SK-N-SH treated with all-trans-retinoic acid at 6 μM for 48 hours (cell line): ENCODE measurements at regions not wholly inside any gene's neighbourhood (a gene's known extent, or its start where the extent isn't known, plus 50 kb on each side); places are given as distances from the start of the nearest gene placed in this dataset.

Experiments
- ATAC-seq: fragments of 200-7000 bp; cut with Tn5 transposase; 3 replicates; pipeline ENCODE4 v1.9.1; 2020; ENCODE audit warnings: mild to moderate bottlenecking, moderate library complexity
- ARNTL ChIP-seq: fragments of 450-650 bp; formaldehyde crosslinking; IDR thresholded peaks from 2 replicates; pipeline ENCODE4 v1.5.0; 2020; ENCODE audit warnings: low read depth, mild to moderate bottlenecking, moderate library complexity, borderline replicate concordance
- BACH2 ChIP-seq: fragments of 250-450 bp; sonication (Bioruptor Pico); IDR thresholded peaks from 2 replicates; pipeline ENCODE4 v1.9.0; 2021; ENCODE audit warnings: mild to moderate bottlenecking, borderline replicate concordance
- CREB5 ChIP-seq: fragments of 250-450 bp; sonication (Bioruptor Pico); IDR thresholded peaks from 2 replicates; pipeline ENCODE4 v1.5.1; 2020; ENCODE audit warnings: low read depth, mild to moderate bottlenecking, moderate library complexity
- CSDC2 ChIP-seq: fragments of 250-450 bp; sonication (Bioruptor Pico); IDR thresholded peaks from 2 replicates; pipeline ENCODE4 v1.5.0; 2020; ENCODE audit warnings: mild to moderate bottlenecking, moderate library complexity
- CSRNP3 ChIP-seq: fragments of 250-450 bp; sonication (Bioruptor Pico); IDR thresholded peaks from 2 replicates; pipeline ENCODE4 v1.5.1; 2021; ENCODE audit warnings: mild to moderate bottlenecking, moderate library complexity
- ESRRG ChIP-seq: fragments of 250-450 bp; sonication (Bioruptor Pico); IDR thresholded peaks from 2 replicates; pipeline ENCODE4 v1.6.1; 2021; ENCODE audit warnings: mild to moderate bottlenecking
- GLIS3 ChIP-seq: fragments of 250-450 bp; sonication (Bioruptor Pico); IDR thresholded peaks from 2 replicates; pipeline ENCODE4 v1.5.0; 2020; ENCODE audit warnings: mild to moderate bottlenecking, moderate library complexity
- ISL1 ChIP-seq: fragments of 250-450 bp; sonication (Bioruptor Pico); IDR thresholded peaks from 2 replicates; pipeline ENCODE4 v2.1.2; 2022; ENCODE audit warnings: mild to moderate bottlenecking, moderate library complexity
- OSR1 ChIP-seq: fragments of 250-450 bp; sonication (Bioruptor Pico); IDR thresholded peaks from 2 replicates; pipeline ENCODE4 v1.8.0; 2022; ENCODE audit warnings: moderate library complexity, mild to moderate bottlenecking, inconsistent platforms
- POU6F1 ChIP-seq: fragments of 250-450 bp; sonication (Bioruptor Pico); IDR thresholded peaks from 2 replicates; pipeline ENCODE4 v1.8.0; 2021; ENCODE audit warnings: low read depth, mild to moderate bottlenecking, moderate library complexity, borderline replicate concordance
- PPARA ChIP-seq: fragments of 250-450 bp; sonication (Bioruptor Pico); IDR thresholded peaks from 2 replicates; pipeline ENCODE4 v1.5.0; 2020; ENCODE audit warnings: mild to moderate bottlenecking, borderline replicate concordance
- RARB ChIP-seq: fragments of 250-450 bp; sonication (Bioruptor Pico); IDR thresholded peaks from 2 replicates; pipeline ENCODE4 v1.8.0; 2021; ENCODE audit warnings: mild to moderate bottlenecking, moderate library complexity
- SNAI2 ChIP-seq: fragments of 250-450 bp; sonication (Bioruptor Pico); IDR thresholded peaks from 2 replicates; pipeline ENCODE4 v1.5.0; 2020; ENCODE audit warnings: mild to moderate bottlenecking, moderate library complexity
- TOX ChIP-seq: fragments of 250-450 bp; sonication (Bioruptor Pico); IDR thresholded peaks from 2 replicates; pipeline ENCODE4 v1.8.0; 2021; ENCODE audit warnings: mild to moderate bottlenecking, moderate library complexity, borderline replicate concordance
- ZC3H10 ChIP-seq: fragments of 250-450 bp; sonication (Bioruptor Pico); IDR thresholded peaks from 2 replicates; pipeline ENCODE4 v1.5.1; 2021; ENCODE audit warnings: mild to moderate bottlenecking, moderate library complexity
- ZFP3 ChIP-seq: fragments of 250-450 bp; sonication (Bioruptor Pico); IDR thresholded peaks from 2 replicates; pipeline ENCODE4 v1.5.0; 2020; ENCODE audit warnings: mild to moderate bottlenecking, moderate library complexity
- ZFP30 ChIP-seq: fragments of 450-650 bp; formaldehyde crosslinking; IDR thresholded peaks from 2 replicates; pipeline ENCODE4 v1.5.0; 2022; ENCODE audit warnings: mild to moderate bottlenecking, moderate library complexity
- ZNF565 ChIP-seq: fragments of 450-650 bp; formaldehyde crosslinking; conservative IDR thresholded peaks from 2 replicates; pipeline ENCODE4 v1.5.0; 2020; ENCODE audit warnings: low read depth, mild to moderate bottlenecking, moderate library complexity
- ZNF70 ChIP-seq: fragments of 450-650 bp; formaldehyde crosslinking; IDR thresholded peaks from 2 replicates; pipeline ENCODE4 v1.5.0; 2020; ENCODE audit warnings: mild to moderate bottlenecking, moderate library complexity
- ZNF8 ChIP-seq: fragments of 450-650 bp; formaldehyde crosslinking; IDR thresholded peaks from 2 replicates; pipeline ENCODE4 v1.5.0; 2020; ENCODE audit warnings: mild to moderate bottlenecking, moderate library complexity

GRCh38 chr1:90800012-90800717 is 83.1 kb upstream of the BARHL2 start:
- no peak for ATAC-seq
- TF ChIP-seq ISL1 (CRISPR knock-in tag) (no peak), OSR1 (CRISPR knock-in tag) (no peak), ESRRG (CRISPR knock-in tag) (no peak), SNAI2 (no peak), ZFP3 (CRISPR knock-in tag) (no peak)

GRCh38 chr1:90799326-90799725 is 82.2 kb upstream of the BARHL2 start:
- ATAC-seq = no peak
- TF ChIP-seq ZNF565 (no peak), CSRNP3 (CRISPR knock-in tag) (no peak), ZFP3 (CRISPR knock-in tag) (no peak), GLIS3 (no peak), SNAI2 (no peak), ESRRG (CRISPR knock-in tag) (no peak), ZC3H10 (CRISPR knock-in tag) (no peak), ZFP30 (CRISPR knock-in tag) (no peak), CSDC2 (CRISPR knock-in tag) (no peak)

GRCh38 chr1:90798883-90799282 is 81.8 kb upstream of the BARHL2 start:
- no peak for TF ChIP-seq CSRNP3 (CRISPR knock-in tag)
- no peak for TF ChIP-seq RARB (CRISPR knock-in tag)
- no peak for TF ChIP-seq ZFP3 (CRISPR knock-in tag)
- ATAC-seq = no peak

- no peak for ATAC-seq
- TF ChIP-seq ZNF8 (CRISPR knock-in tag) (no peak), SNAI2 (no peak), PPARA (CRISPR knock-in tag) (no peak), ZNF70 (CRISPR knock-in tag) (no peak), TOX (CRISPR knock-in tag) (no peak), BACH2 (CRISPR knock-in tag) (no peak), ZC3H10 (CRISPR knock-in tag) (no peak), CREB5 (CRISPR knock-in tag) (no peak), CSRNP3 (CRISPR knock-in tag) (no peak), GLIS3 (no peak), ESRRG (CRISPR knock-in tag) (no peak)
- TF ChIP-seq, all 23 proteins: peak for 0
Observed at GRCh38 chr1:90798344-90798743, 81.2 kb upstream of the BARHL2 start.

GRCh38 chr1:90795431-90795830 is 78.3 kb upstream of the BARHL2 start:
- TF ChIP-seq SNAI2 = no peak
- no peak for TF ChIP-seq ESRRG (CRISPR knock-in tag)
- no peak for TF ChIP-seq ZFP3 (CRISPR knock-in tag)
- TF ChIP-seq CSRNP3 (CRISPR knock-in tag) = no peak
- TF ChIP-seq POU6F1 (CRISPR knock-in tag) = no peak
- TF ChIP-seq ARNTL = no peak
- no peak for TF ChIP-seq ZFP30 (CRISPR knock-in tag)
- TF ChIP-seq PPARA (CRISPR knock-in tag) = no peak
- no peak for TF ChIP-seq OSR1 (CRISPR knock-in tag)
- TF ChIP-seq RARB (CRISPR knock-in tag) = no peak
- TF ChIP-seq CREB5 (CRISPR knock-in tag) = no peak
- no peak for ATAC-seq
